ENCODE measurements at regions not wholly inside any gene's neighbourhood (a gene's known extent, or its start where the extent isn't known, plus 50 kb on each side); places are given as distances from the start of the nearest gene placed in this dataset.

GRCh38 chr15:69819371-69819770 lies 278.3 kb downstream of the TLE3 start:
- intact Hi-C loops (cut with DNase I; ENCODE audit: low total_unique reads) = no loop called here
- TF ChIP-seq CTCF (IDR thresholded peaks at IDR 0.05) (no peak), POLR2AphosphoS5 (IDR thresholded peaks at IDR 0.05) (no peak), POLR2A (IDR thresholded peaks at IDR 0.05) (no peak)
- H3K36me3 ChIP-seq = no peaks in the 10 kb centered on the region

DNA sequence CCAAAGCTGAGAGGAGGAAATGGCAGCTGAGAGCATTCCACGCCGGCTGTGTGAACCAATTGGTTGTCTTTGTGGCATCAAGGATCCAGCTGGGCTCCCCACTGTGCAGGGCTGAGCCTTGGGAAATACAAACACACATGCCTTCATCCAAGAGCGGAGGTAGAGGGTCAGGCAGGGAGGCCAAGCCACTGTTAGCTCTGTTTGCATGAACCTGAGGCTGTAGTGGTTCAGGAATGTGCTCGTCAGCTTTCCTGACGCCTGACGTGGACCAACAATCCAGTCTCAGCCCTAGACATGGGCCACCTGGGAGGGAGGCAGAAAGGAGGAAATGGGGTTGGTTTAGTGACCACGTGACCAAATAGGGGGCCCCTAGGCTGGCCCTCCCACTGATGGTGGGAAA lies 276.9 kb downstream of the TLE3 start:
- no peaks in the 10 kb centered on the region for H3K4me1 ChIP-seq
- no peaks in the 10 kb centered on the region for H3K9me3 ChIP-seq
- DNase-seq (ENCODE audit: low spot score in 2 of 2) = no peak
- H3K4me3 ChIP-seq = no peak overlapping the region
- intact Hi-C loops (cut with DNase I; ENCODE audit: low total_unique reads) = no loop called here
- H3K27ac ChIP-seq = no peak overlapping the region
- H3K27me3 ChIP-seq = no peaks in the 10 kb centered on the region
- TF ChIP-seq POLR2A (IDR thresholded peaks at IDR 0.05) = no peak
- TF ChIP-seq CTCF (IDR thresholded peaks at IDR 0.05) = no peak
- no peak for TF ChIP-seq POLR2AphosphoS5 (IDR thresholded peaks at IDR 0.05)
- no peaks in the 10 kb centered on the region for H3K36me3 ChIP-seq

More at GRCh38 chr15:69819371-69819770, 278.3 kb downstream of the TLE3 start:
- Histone ChIP-seq H3K9me3 (no peaks in the 10 kb centered on the region), H3K4me3 (no peak overlapping the region), H3K4me1 (no peaks in the 10 kb centered on the region), H3K27ac (no peak overlapping the region), H3K27me3 (no peaks in the 10 kb centered on the region)
- DNase-seq (ENCODE audit: low spot score in 2 of 2) = no peak

DNA sequence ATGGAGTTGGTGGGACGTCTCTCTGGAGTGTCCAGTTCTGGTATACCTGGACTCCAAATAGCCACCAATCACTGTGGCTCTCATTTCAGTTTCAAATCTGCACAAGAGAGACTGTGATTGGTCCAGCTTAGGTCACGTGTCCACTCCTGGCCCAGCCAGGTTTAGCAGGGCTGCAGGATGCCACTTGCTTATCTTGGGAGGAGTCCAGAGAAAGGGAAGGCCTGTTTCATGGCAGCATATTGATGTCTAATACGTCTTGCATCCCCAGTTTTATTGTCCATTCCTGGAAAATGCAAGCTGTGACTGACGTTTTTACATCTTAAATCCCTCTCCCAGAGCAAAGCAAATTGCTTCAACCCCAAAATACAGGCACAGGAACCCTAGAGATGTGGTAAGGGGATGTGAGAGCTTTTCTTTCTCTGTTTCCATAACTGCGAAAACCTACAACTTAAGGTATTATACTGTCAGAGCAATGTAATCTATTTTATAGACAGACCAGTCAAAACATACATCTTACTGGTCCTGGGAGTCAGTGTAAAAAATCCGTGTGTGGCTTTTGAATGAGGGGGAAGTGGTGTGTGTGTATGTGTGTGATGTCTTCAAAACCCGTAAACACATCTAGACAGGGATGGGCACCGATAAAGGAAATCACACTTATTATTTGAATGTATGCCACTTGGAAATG lies 274.4 kb downstream of the TLE3 start:
- Histone ChIP-seq H3K4me3 (no peak overlapping the region), H3K36me3 (no peaks in the 10 kb centered on the region), H3K27me3 (no peaks in the 10 kb centered on the region), H3K9me3 (no peaks in the 10 kb centered on the region), H3K4me1 (no peaks in the 10 kb centered on the region), H3K27ac (no peak overlapping the region)
- DNase-seq (ENCODE audit: low spot score in 2 of 2) = no peak
- intact Hi-C loops (cut with DNase I; ENCODE audit: low total_unique reads) = no loop called here
- TF ChIP-seq POLR2AphosphoS5 (IDR thresholded peaks at IDR 0.05) = no peak
- no peak for TF ChIP-seq CTCF (IDR thresholded peaks at IDR 0.05)
- TF ChIP-seq POLR2A (IDR thresholded peaks at IDR 0.05) = no peak

GRCh38 chr15:69824075-69824876 lies 273.4 kb downstream of the TLE3 start:
- H3K4me3 ChIP-seq = no peak overlapping the region
- no peak for TF ChIP-seq POLR2A (IDR thresholded peaks at IDR 0.05)
- TF ChIP-seq CTCF (IDR thresholded peaks at IDR 0.05) = no peak
- TF ChIP-seq POLR2AphosphoS5 (IDR thresholded peaks at IDR 0.05) = no peak
- H3K4me1 ChIP-seq = no peaks in the 10 kb centered on the region
- H3K27me3 ChIP-seq = no peaks in the 10 kb centered on the region
- intact Hi-C loops (cut with DNase I; ENCODE audit: low total_unique reads) = no loop called here
- no peak for DNase-seq (ENCODE audit: low spot score in 2 of 2)
- H3K36me3 ChIP-seq = no peaks in the 10 kb centered on the region
- no peaks in the 10 kb centered on the region for H3K9me3 ChIP-seq
- H3K27ac ChIP-seq = no peak overlapping the region

GRCh38 chr15:69824877-69825406 lies 272.8 kb downstream of the TLE3 start:
- TF ChIP-seq POLR2A (IDR thresholded peaks at IDR 0.05) = no peak
- TF ChIP-seq POLR2AphosphoS5 (IDR thresholded peaks at IDR 0.05) = no peak
- no peak for TF ChIP-seq CTCF (IDR thresholded peaks at IDR 0.05)
- H3K4me3 ChIP-seq = no peak overlapping the region
- H3K9me3 ChIP-seq = no peaks in the 10 kb centered on the region
- no peak overlapping the region for H3K27ac ChIP-seq
- intact Hi-C loops (cut with DNase I; ENCODE audit: low total_unique reads) = no loop called here
- H3K36me3 ChIP-seq = no peaks in the 10 kb centered on the region
- H3K27me3 ChIP-seq = no peaks in the 10 kb centered on the region
- H3K4me1 ChIP-seq = no peaks in the 10 kb centered on the region
- DNase-seq (ENCODE audit: low spot score in 2 of 2) = no peak
